Uterus (tissue), 3 donors: ENCODE measurements at regions not wholly inside any gene's neighbourhood (a gene's known extent, or its start where the extent isn't known, plus 50 kb on each side); places are given as distances from the start of the nearest gene placed in this dataset.
"Not testable (repeated sequence)": the region's sequence is repeated elsewhere in the genome, so short reads cannot be mapped to it uniquely, and the experiment has no call there.

Source experiments
- DNase-seq, 2 donors: peaks; one replicate each; pipeline ENCODE4 v3.0.0-alpha.2; 2019 to 2020
- H3K27ac ChIP-seq, 2 donors: fragments of 200-600 bp; sonication (generic); 1 replicate in 1 of 2; 2 replicates in 1 of 2; pipeline ENCODE4 v1.5.1; 2016 to 2018
- H3K27me3 ChIP-seq, 2 donors: fragments of 200-600 bp; sonication (generic); one replicate each; pipeline ENCODE4 v1.5.1; 2018 to 2019; ENCODE audit warnings: control low read depth in 1 of 2
- H3K36me3 ChIP-seq, 2 donors: fragments of 200-600 bp; sonication (generic); one replicate each; pipeline ENCODE4 v1.5.1; 2019; ENCODE audit warnings: control low read depth in 1 of 2
- H3K4me1 ChIP-seq, 2 donors: fragments of 200-600 bp; sonication (generic); one replicate each; pipeline ENCODE4 v1.5.1; 2018 to 2019; ENCODE audit warnings: control low read depth in 1 of 2
- H3K4me3 ChIP-seq, 2 donors: fragments of 200-600 bp; sonication (generic); 1 replicate in 1 of 2; 2 replicates in 1 of 2; pipeline ENCODE4 v1.5.1; 2018 to 2019; ENCODE audit warnings: mild to moderate bottlenecking in 1 of 2
- H3K9me3 ChIP-seq, 2 donors: fragments of 200-600 bp; sonication (generic); one replicate each; pipeline ENCODE4 v1.5.1; 2019; ENCODE audit warnings: control low read depth in 1 of 2
- POLR2A ChIP-seq, 2 donors: fragments of 450-650 bp; IDR thresholded peaks; one replicate each; pipeline ENCODE4 v1.6.1; 2016; ENCODE audit warnings: antibody characterized with exemption in 2 of 2, mild to moderate bottlenecking in 1 of 2, moderate library complexity in 1 of 2
- intact Hi-C: fragments of 100-400 bp; cut with DNase I; formaldehyde crosslinking; loops from one replicate; pipeline ENCODE4 v1.15.1; 2023; ENCODE audit warnings: low total_unique reads
- TF ChIP-seq, protein P1 (sequence below), 4 experiments: fragments of 200-600 bp in 2 of 4; fragments of 450-650 bp in 2 of 4; sonication (generic) in 2 of 4; IDR thresholded peaks; one replicate each; pipeline ENCODE4 v1.5.1; 2016 to 2019; ENCODE audit warnings: antibody characterized with exemption in 4 of 4, mild to moderate bottlenecking in 2 of 4, moderate library complexity in 1 of 4
- donor health status: DM: yes; HTN: yes; CAD: no.

DNA sequence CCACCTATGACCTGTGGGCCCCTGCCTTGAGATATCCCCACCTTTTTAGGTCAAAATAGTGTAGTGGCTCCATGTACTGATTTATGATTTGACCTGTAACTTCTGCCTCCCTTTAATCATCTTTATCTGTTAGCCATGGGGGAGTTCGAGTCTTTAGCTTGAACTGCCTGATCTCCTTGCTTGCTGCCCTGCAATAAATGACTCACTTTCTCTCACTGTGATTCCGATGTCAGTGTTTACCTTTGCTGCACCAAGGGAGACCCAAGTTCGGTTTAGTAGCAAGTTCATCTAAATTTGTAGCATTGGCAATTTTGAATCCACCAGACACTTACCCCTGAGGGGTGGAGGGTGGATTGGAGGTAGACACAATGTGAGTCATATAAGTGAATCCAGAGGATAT, 814.6 kb upstream of the AUTS2 start:
- H3K27ac ChIP-seq, result no peak overlapping the region
- intact Hi-C loops, result no loop called here
- no peaks in the 10 kb centered on the region for H3K36me3 ChIP-seq
- no peaks in the 10 kb centered on the region for H3K9me3 ChIP-seq
- DNase-seq, result no peak
- H3K4me1 ChIP-seq, result no peaks in the 10 kb centered on the region
- H3K4me3 ChIP-seq, result no peak overlapping the region
- no peak for TF ChIP-seq POLR2A (IDR thresholded peaks at IDR 0.05)
- TF ChIP-seq, protein P1, sequence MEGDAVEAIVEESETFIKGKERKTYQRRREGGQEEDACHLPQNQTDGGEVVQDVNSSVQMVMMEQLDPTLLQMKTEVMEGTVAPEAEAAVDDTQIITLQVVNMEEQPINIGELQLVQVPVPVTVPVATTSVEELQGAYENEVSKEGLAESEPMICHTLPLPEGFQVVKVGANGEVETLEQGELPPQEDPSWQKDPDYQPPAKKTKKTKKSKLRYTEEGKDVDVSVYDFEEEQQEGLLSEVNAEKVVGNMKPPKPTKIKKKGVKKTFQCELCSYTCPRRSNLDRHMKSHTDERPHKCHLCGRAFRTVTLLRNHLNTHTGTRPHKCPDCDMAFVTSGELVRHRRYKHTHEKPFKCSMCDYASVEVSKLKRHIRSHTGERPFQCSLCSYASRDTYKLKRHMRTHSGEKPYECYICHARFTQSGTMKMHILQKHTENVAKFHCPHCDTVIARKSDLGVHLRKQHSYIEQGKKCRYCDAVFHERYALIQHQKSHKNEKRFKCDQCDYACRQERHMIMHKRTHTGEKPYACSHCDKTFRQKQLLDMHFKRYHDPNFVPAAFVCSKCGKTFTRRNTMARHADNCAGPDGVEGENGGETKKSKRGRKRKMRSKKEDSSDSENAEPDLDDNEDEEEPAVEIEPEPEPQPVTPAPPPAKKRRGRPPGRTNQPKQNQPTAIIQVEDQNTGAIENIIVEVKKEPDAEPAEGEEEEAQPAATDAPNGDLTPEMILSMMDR (IDR thresholded peaks at IDR 0.05), result no peak
- no peaks in the 10 kb centered on the region for H3K27me3 ChIP-seq

DNA sequence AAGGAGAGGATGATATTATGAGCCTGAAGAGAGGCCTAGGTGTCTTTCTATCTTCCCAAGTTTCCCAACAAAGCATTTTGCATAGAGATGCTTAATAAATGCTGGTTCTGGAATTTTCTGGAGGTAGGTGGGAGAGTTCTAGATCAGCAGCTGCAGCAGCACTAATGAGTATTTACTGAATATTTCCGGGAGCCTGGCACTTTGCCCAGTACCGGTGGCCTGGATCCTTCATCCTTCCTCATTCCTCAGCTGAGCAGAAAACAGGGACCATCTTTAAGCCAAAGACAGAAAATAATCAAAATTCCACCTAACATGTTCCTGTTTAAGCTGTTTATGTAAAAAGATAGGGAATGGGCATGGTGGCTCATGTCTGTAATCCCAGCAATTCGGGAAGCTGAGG, 813.2 kb upstream of the AUTS2 start:
- H3K9me3 ChIP-seq, result no peaks in the 10 kb centered on the region
- no peaks in the 10 kb centered on the region for H3K4me1 ChIP-seq
- no peaks in the 10 kb centered on the region for H3K36me3 ChIP-seq
- intact Hi-C loops, result no loop called here
- no peak overlapping the region for H3K4me3 ChIP-seq
- H3K27ac ChIP-seq, result no peak overlapping the region
- DNase-seq, result no peak
- no peak for TF ChIP-seq POLR2A (IDR thresholded peaks at IDR 0.05)
- TF ChIP-seq, protein P1 (IDR thresholded peaks at IDR 0.05), result no peak
- H3K27me3 ChIP-seq, result no peaks in the 10 kb centered on the region

DNA sequence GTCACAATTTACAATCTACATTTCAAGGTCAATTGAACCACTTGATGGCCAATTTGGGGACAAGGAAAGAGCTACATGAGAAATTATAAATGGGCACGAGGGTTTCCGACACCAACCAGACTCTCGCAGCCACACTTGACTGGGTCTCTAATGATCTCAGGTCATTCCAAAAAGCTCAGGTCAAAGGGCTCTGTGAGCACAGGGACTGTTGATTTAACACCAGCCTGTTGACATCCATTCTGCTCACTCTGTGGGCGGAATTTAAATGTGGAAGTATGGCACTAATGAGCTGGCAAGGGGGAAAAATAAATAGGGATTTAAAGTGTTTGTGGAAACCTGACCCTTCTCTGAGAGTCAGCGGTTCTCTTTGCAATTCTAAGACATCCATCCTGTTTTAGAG, 810.7 kb upstream of the AUTS2 start:
- TF ChIP-seq, protein P1 (IDR thresholded peaks at IDR 0.05), result no peak
- no peak for TF ChIP-seq POLR2A (IDR thresholded peaks at IDR 0.05)
- no peak overlapping the region for H3K27ac ChIP-seq
- H3K9me3 ChIP-seq, result no peaks in the 10 kb centered on the region
- H3K4me3 ChIP-seq, result no peak overlapping the region
- H3K27me3 ChIP-seq, result no peaks in the 10 kb centered on the region
- DNase-seq, result no peak
- H3K36me3 ChIP-seq, result no peaks in the 10 kb centered on the region
- intact Hi-C loops, result no loop called here
- no peaks in the 10 kb centered on the region for H3K4me1 ChIP-seq

DNA sequence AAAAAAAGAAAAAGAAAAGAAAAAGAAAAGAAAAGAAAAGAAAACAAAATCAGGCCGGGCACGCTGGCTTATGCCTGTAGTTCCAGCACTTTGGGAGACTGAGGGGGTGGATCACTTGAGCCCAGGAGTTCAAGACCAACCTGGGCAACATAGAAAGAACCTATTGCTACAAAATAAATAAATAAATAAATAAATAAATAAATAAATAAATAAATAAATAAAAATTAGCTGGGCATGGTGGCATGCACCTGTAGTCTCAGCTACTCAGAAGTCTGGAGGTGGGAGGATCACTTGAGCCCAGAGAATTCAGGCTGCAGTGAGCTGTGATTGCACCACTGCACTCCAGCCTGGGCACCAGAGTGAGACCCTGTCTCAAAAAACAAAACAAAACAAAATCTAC, 809.7 kb upstream of the AUTS2 start:
- H3K27me3 ChIP-seq, H3K36me3 ChIP-seq, H3K9me3 ChIP-seq, DNase-seq, H3K27ac ChIP-seq, intact Hi-C loops, H3K4me3 ChIP-seq, H3K4me1 ChIP-seq: not testable (repeated sequence)

DNA sequence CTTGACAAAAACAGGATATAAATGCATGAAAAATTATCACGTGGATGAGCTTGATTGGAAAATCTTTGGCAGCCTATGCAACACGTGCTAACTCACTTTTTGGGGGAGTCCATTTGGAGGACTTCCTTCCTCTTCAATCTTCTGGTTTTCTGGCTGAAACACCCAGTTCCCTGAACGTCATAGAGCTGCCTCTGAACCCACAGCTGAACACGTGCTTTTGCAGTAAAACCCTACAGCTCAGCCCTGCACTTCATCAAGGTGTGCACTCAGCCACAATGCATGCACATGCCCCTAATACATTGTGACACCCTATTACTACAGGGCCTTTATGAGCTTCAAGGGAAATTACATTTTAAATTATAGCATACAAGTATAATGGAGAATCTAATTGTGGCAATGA, 808.7 kb upstream of the AUTS2 start:
- no peak overlapping the region for H3K27ac ChIP-seq
- TF ChIP-seq, protein P1 (IDR thresholded peaks at IDR 0.05), result no peak
- TF ChIP-seq POLR2A (IDR thresholded peaks at IDR 0.05), result no peak
- no peaks in the 10 kb centered on the region for H3K36me3 ChIP-seq
- no peaks in the 10 kb centered on the region for H3K27me3 ChIP-seq
- no peak for DNase-seq
- no peaks in the 10 kb centered on the region for H3K4me1 ChIP-seq
- H3K4me3 ChIP-seq, result no peak overlapping the region
- H3K9me3 ChIP-seq, result no peaks in the 10 kb centered on the region
- intact Hi-C loops, result no loop called here

DNA sequence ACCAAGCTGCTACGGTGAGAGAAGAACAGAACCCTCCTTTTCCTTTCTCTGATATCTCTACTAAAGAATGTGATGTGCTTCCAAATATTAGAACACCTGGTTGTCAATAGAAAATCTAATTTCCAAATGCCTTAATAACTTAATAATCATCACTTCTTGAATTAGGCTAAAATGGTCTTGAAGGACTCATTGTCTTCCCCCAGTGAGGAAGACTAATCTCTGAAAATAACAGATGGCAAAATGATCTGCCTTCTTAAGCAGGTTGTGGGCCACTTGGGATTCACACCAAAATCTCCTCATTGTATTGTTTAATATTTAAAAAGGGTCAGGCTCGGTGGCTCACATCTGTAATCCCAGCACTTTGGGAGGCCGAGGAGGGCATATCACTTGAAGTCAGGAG, 805.9 kb upstream of the AUTS2 start:
- H3K27me3 ChIP-seq, result no peaks in the 10 kb centered on the region
- H3K4me1 ChIP-seq, result no peaks in the 10 kb centered on the region
- no peak overlapping the region for H3K4me3 ChIP-seq
- DNase-seq, result no peak
- H3K36me3 ChIP-seq, result no peaks in the 10 kb centered on the region
- intact Hi-C loops, result no loop called here
- TF ChIP-seq POLR2A (IDR thresholded peaks at IDR 0.05), result no peak
- TF ChIP-seq, protein P1 (IDR thresholded peaks at IDR 0.05), result no peak
- no peaks in the 10 kb centered on the region for H3K9me3 ChIP-seq
- no peak overlapping the region for H3K27ac ChIP-seq
